T-helper 17 cell (primary cell): ENCODE measurements at regions not wholly inside any gene's neighbourhood (a gene's known extent, or its start where the extent isn't known, plus 50 kb on each side); places are given as distances from the start of the nearest gene placed in this dataset.
"Not testable (repeated sequence)": the region's sequence is repeated elsewhere in the genome, so short reads cannot be mapped to it uniquely, and the experiment has no call there.

ENCODE experiments used
- ATAC-seq: fragments of 150-1000 bp; cut with Tn5 transposase; 2 replicates; pipeline ENCODE4 v1.10.0; 2021; ENCODE audit warnings: mild to moderate bottlenecking, moderate library complexity
- DNase-seq, 3 donors: peaks; one replicate each; pipeline versions ENCODE4 v3.0.0 to v3.0.0-alpha.2; 2020 to 2021
- H3K9me3 ChIP-seq: one replicate; pipeline ENCODE4 v1.7.0; 2013; ENCODE audit warnings: low read length, mild to moderate bottlenecking; ENCODE audit not compliant: control insufficient read depth, poor library complexity, severe bottlenecking
- H3K27ac Mint-ChIP-seq: one replicate; pipeline ENCODE4 v1.8.0; 2022; ENCODE audit warnings: mild to moderate bottlenecking, moderate library complexity, mixed read lengths
- H3K27me3 Mint-ChIP-seq: one replicate; pipeline ENCODE4 v1.8.0; 2022; ENCODE audit warnings: mixed read lengths
- H3K36me3 Mint-ChIP-seq: one replicate; pipeline ENCODE4 v1.8.0; 2022; ENCODE audit warnings: low read depth, mixed read lengths
- H3K4me1 Mint-ChIP-seq: one replicate; pipeline ENCODE4 v1.8.0; 2022; ENCODE audit warnings: mild to moderate bottlenecking, mixed read lengths
- H3K4me3 Mint-ChIP-seq: one replicate; pipeline ENCODE4 v1.8.0; 2022; ENCODE audit warnings: mild to moderate bottlenecking, moderate library complexity, mixed read lengths

- H3K4me1 Mint-ChIP-seq = no peaks in the 10 kb centered on the region
- H3K4me3 Mint-ChIP-seq = no peak overlapping the region
- H3K27ac Mint-ChIP-seq = no peak overlapping the region
- DNase-seq (no peak), ATAC-seq (no peak)
- H3K27me3 Mint-ChIP-seq = peaks cover 6% of the 10 kb centered on the region
- no peaks in the 10 kb centered on the region for H3K9me3 ChIP-seq
- H3K36me3 Mint-ChIP-seq = no peaks in the 10 kb centered on the region
Measured at GRCh38 chr13:71327266-71327665, 539.7 kb downstream of the DACH1 start.

- no peak for DNase-seq
- Mint-ChIP-seq H3K27ac (no peak overlapping the region), H3K4me3 (no peak overlapping the region), H3K4me1 (no peaks in the 10 kb centered on the region), H3K36me3 (no peaks in the 10 kb centered on the region), H3K27me3 (peaks cover 6% of the 10 kb centered on the region)
- ATAC-seq = no peak
- no peaks in the 10 kb centered on the region for H3K9me3 ChIP-seq
Measured at GRCh38 chr13:71325556-71325955, 541.4 kb downstream of the DACH1 start.

- H3K9me3 ChIP-seq = no peaks in the 10 kb centered on the region
- Mint-ChIP-seq H3K27ac (no peak overlapping the region), H3K4me1 (no peaks in the 10 kb centered on the region), H3K4me3 (no peak overlapping the region), H3K36me3 (no peaks in the 10 kb centered on the region), H3K27me3 (peaks cover 6% of the 10 kb centered on the region)
- DNase-seq = no peak
- ATAC-seq = no peak
Measured at GRCh38 chr13:71323266-71323665, 543.7 kb downstream of the DACH1 start.

GRCh38 chr13:71320452-71320851 lies 546.6 kb downstream of the DACH1 start:
- Mint-ChIP-seq H3K36me3 (peaks cover 2% of the 10 kb centered on the region), H3K4me1 (no peaks in the 10 kb centered on the region), H3K27ac (no peak overlapping the region), H3K27me3 (peaks cover 7% of the 10 kb centered on the region), H3K4me3 (no peak overlapping the region)
- DNase-seq = no peak
- ATAC-seq = no peak
- no peaks in the 10 kb centered on the region for H3K9me3 ChIP-seq

- Mint-ChIP-seq H3K4me3 (no peak overlapping the region), H3K27me3 (peaks cover 13% of the 10 kb centered on the region), H3K36me3 (peaks cover 2% of the 10 kb centered on the region), H3K4me1 (no peaks in the 10 kb centered on the region), H3K27ac (no peak overlapping the region)
- no peaks in the 10 kb centered on the region for H3K9me3 ChIP-seq
- ATAC-seq (no peak), DNase-seq (no peak)
Measured at GRCh38 chr13:71316792-71317363, 550.1 kb downstream of the DACH1 start.

GRCh38 chr13:71312923-71313322 lies 554.1 kb downstream of the DACH1 start:
- Mint-ChIP-seq H3K4me3 (no peak overlapping the region), H3K36me3 (peaks cover 2% of the 10 kb centered on the region), H3K4me1 (no peaks in the 10 kb centered on the region), H3K27me3 (peaks cover 13% of the 10 kb centered on the region), H3K27ac (no peak overlapping the region)
- no peak for ATAC-seq
- H3K9me3 ChIP-seq = no peaks in the 10 kb centered on the region
- no peak for DNase-seq

- Mint-ChIP-seq H3K36me3 (no peaks in the 10 kb centered on the region), H3K4me3 (no peak overlapping the region), H3K27ac (no peak overlapping the region), H3K27me3 (peaks cover 6% of the 10 kb centered on the region), H3K4me1 (no peaks in the 10 kb centered on the region)
- DNase-seq (no peak), ATAC-seq (no peak)
- no peaks in the 10 kb centered on the region for H3K9me3 ChIP-seq
Measured at GRCh38 chr13:71309905-71310304, 557.1 kb downstream of the DACH1 start.

GRCh38 chr13:71306821-71307220 lies 560.2 kb downstream of the DACH1 start:
- H3K4me3 Mint-ChIP-seq = no peak overlapping the region
- H3K27ac Mint-ChIP-seq = no peak overlapping the region
- ATAC-seq = no peak
- no peaks in the 10 kb centered on the region for H3K36me3 Mint-ChIP-seq
- H3K9me3 ChIP-seq = no peaks in the 10 kb centered on the region
- DNase-seq = no peak
- no peaks in the 10 kb centered on the region for H3K4me1 Mint-ChIP-seq
- H3K27me3 Mint-ChIP-seq = peaks cover 17% of the 10 kb centered on the region

GRCh38 chr13:71304861-71305260 lies 562.1 kb downstream of the DACH1 start:
- H3K9me3 ChIP-seq = no peaks in the 10 kb centered on the region
- no peak overlapping the region for H3K4me3 Mint-ChIP-seq
- H3K4me1 Mint-ChIP-seq = no peaks in the 10 kb centered on the region
- ATAC-seq = no peak
- no peaks in the 10 kb centered on the region for H3K36me3 Mint-ChIP-seq
- DNase-seq = no peak
- H3K27me3 Mint-ChIP-seq = peaks cover 17% of the 10 kb centered on the region
- H3K27ac Mint-ChIP-seq = no peak overlapping the region

GRCh38 chr13:71303144-71303543 lies 563.9 kb downstream of the DACH1 start:
- DNase-seq (no peak), ATAC-seq (no peak)
- Mint-ChIP-seq H3K27ac (no peak overlapping the region), H3K4me1 (no peaks in the 10 kb centered on the region), H3K27me3 (peaks cover 17% of the 10 kb centered on the region), H3K36me3 (no peaks in the 10 kb centered on the region), H3K4me3 (no peak overlapping the region)
- no peaks in the 10 kb centered on the region for H3K9me3 ChIP-seq

- Mint-ChIP-seq H3K36me3 (no peaks in the 10 kb centered on the region), H3K27me3 (peaks cover 17% of the 10 kb centered on the region), H3K27ac (no peak overlapping the region), H3K4me1 (no peaks in the 10 kb centered on the region), H3K4me3 (no peak overlapping the region)
- DNase-seq (no peak), ATAC-seq (no peak)
- H3K9me3 ChIP-seq = no peaks in the 10 kb centered on the region
Measured at GRCh38 chr13:71300602-71301001, 566.4 kb downstream of the DACH1 start.

GRCh38 chr13:71291842-71292146 lies 575.2 kb downstream of the DACH1 start:
- Mint-ChIP-seq H3K27me3 (no peaks in the 10 kb centered on the region), H3K4me3 (peak overlapping the region; percentile 83), H3K36me3 (peaks cover 2% of the 10 kb centered on the region), H3K4me1 (peaks cover 14% of the 10 kb centered on the region), H3K27ac (peak overlapping the region; percentile 93)
- no peak for ATAC-seq
- no peaks in the 10 kb centered on the region for H3K9me3 ChIP-seq
- no peak for DNase-seq

- H3K4me1 Mint-ChIP-seq = peaks cover 14% of the 10 kb centered on the region
- H3K27ac Mint-ChIP-seq = peak overlapping the region; percentile 93
- no peaks in the 10 kb centered on the region for H3K27me3 Mint-ChIP-seq
- peak overlapping the region; percentile 83 for H3K4me3 Mint-ChIP-seq
- peaks cover 2% of the 10 kb centered on the region for H3K36me3 Mint-ChIP-seq
- no peaks in the 10 kb centered on the region for H3K9me3 ChIP-seq
- DNase-seq = peak in 2 of 3 donors; percentile 9 to 21
- ATAC-seq = peak; percentile 80
Measured at GRCh38 chr13:71290963-71291841, 575.8 kb downstream of the DACH1 start.

- H3K27ac Mint-ChIP-seq, DNase-seq: not testable (repeated sequence)
Measured at GRCh38 chr13:71289980-71290379, 577.0 kb downstream of the DACH1 start.

More at GRCh38 chr13:71289980-71290379, 577.0 kb downstream of the DACH1 start:
- peaks cover 14% of the 10 kb centered on the region for H3K4me1 Mint-ChIP-seq
- not testable (repeated sequence) for H3K36me3 Mint-ChIP-seq, H3K4me3 Mint-ChIP-seq, H3K27me3 Mint-ChIP-seq, ATAC-seq, H3K9me3 ChIP-seq
